ENCODE measurements at regions not wholly inside any gene's neighbourhood (a gene's known extent, or its start where the extent isn't known, plus 50 kb on each side); places are given as distances from the start of the nearest gene placed in this dataset.

DNA sequence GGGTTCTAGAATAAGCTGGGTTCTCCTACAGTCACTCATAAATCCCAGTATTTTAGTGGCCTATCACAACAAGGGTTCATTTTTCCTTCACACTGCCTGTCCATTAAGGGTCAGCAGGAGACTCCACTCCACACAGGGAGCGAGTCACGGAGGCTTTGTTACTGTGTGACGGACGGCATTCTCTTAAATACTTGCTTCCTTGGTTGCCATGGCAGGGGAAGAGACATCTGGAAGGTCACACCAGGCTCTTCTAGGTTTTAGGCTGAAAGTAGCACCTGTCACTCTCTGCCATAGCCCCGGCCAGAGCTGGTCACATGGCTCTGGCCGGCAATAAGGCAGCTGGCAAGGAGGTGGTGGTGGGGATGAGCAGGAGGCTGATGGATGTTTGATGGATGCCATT, 89.4 kb upstream of the ANKRD34C start:
- TF ChIP-seq, protein P1, sequence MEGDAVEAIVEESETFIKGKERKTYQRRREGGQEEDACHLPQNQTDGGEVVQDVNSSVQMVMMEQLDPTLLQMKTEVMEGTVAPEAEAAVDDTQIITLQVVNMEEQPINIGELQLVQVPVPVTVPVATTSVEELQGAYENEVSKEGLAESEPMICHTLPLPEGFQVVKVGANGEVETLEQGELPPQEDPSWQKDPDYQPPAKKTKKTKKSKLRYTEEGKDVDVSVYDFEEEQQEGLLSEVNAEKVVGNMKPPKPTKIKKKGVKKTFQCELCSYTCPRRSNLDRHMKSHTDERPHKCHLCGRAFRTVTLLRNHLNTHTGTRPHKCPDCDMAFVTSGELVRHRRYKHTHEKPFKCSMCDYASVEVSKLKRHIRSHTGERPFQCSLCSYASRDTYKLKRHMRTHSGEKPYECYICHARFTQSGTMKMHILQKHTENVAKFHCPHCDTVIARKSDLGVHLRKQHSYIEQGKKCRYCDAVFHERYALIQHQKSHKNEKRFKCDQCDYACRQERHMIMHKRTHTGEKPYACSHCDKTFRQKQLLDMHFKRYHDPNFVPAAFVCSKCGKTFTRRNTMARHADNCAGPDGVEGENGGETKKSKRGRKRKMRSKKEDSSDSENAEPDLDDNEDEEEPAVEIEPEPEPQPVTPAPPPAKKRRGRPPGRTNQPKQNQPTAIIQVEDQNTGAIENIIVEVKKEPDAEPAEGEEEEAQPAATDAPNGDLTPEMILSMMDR (conservative IDR thresholded peaks at IDR 0.05): no peak
- no peak for TF ChIP-seq EZH2 (IDR thresholded peaks at IDR 0.05; ENCODE audit: low read depth)
